ENCODE measurements at regions not wholly inside any gene's neighbourhood (a gene's known extent, or its start where the extent isn't known, plus 50 kb on each side); places are given as distances from the start of the nearest gene placed in this dataset.

DNA sequence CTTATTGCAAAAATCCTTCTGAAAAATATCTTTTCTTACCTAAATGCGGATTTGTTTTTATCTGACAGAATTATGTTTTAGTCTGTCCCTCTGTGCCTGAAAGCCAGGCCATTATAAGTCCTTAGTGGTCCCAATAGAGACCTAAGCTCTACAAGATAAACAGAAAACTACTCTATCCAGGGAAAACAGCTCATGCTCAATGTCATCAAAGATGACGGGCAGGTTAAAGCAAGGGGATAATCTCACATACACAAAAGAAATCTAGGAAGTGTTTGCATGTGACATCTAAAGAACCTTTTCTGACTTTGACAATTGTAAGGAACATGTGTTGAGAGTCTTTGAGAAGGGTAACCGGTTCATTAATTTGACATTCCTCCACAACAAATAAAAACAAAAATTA is 741.1 kb upstream of the ID2 start:
- H3K27ac Mint-ChIP-seq = no peak overlapping the region
- peaks cover 15% of the 10 kb centered on the region for H3K27me3 Mint-ChIP-seq
- H3K9me3 Mint-ChIP-seq = no peaks in the 10 kb centered on the region
- H3K4me1 Mint-ChIP-seq = no peaks in the 10 kb centered on the region
- ATAC-seq = no peak
- H3K4me3 Mint-ChIP-seq = no peak overlapping the region
- no peaks in the 10 kb centered on the region for H3K36me3 Mint-ChIP-seq

DNA sequence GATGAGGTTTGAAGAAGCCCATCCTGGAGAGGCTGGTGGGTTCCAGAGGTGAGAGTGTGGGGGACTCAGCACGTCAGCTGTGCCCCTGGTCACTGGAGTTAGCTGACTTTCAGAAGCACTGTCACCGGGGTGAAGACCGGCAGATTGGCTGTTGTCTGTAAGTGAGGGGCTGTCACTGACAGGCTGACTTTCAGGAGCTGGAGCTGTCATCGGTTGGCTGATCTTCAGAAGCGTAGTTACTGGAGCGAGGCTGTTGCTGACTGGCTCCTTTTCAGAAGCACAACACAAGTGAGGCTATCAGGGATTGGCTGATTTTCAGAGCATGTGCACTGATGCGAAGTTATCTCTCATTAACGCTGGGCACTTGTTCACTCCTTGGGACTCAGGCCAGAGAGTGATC is 738.4 kb upstream of the ID2 start:
- Mint-ChIP-seq H3K27me3 (peaks cover 5% of the 10 kb centered on the region), H3K9me3 (no peaks in the 10 kb centered on the region), H3K4me3 (no peak overlapping the region), H3K4me1 (no peaks in the 10 kb centered on the region), H3K36me3 (no peaks in the 10 kb centered on the region), H3K27ac (no peak overlapping the region)
- ATAC-seq = no peak

DNA sequence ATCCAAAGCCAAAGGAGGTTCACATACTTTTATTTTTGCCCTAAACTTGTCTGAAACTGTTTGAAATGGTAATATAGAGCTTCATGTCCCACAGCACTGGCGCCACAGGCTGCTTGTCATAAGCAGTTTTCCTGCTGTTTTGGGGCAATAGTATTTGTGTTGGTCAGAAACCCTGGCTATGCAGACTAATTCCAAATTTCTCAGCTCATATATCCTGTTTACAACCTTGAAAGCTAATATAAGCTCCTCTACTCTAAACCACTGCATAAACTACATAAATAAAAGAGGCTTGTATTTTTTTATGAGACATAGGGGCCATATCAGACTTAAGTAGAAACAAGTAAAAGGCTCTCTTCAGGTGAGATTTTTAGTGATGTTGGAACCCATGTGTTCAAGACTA is 736.8 kb upstream of the ID2 start:
- no peaks in the 10 kb centered on the region for H3K27me3 Mint-ChIP-seq
- no peaks in the 10 kb centered on the region for H3K9me3 Mint-ChIP-seq
- no peak overlapping the region for H3K4me3 Mint-ChIP-seq
- H3K27ac Mint-ChIP-seq = no peak overlapping the region
- H3K36me3 Mint-ChIP-seq = no peaks in the 10 kb centered on the region
- no peak for ATAC-seq
- no peaks in the 10 kb centered on the region for H3K4me1 Mint-ChIP-seq

DNA sequence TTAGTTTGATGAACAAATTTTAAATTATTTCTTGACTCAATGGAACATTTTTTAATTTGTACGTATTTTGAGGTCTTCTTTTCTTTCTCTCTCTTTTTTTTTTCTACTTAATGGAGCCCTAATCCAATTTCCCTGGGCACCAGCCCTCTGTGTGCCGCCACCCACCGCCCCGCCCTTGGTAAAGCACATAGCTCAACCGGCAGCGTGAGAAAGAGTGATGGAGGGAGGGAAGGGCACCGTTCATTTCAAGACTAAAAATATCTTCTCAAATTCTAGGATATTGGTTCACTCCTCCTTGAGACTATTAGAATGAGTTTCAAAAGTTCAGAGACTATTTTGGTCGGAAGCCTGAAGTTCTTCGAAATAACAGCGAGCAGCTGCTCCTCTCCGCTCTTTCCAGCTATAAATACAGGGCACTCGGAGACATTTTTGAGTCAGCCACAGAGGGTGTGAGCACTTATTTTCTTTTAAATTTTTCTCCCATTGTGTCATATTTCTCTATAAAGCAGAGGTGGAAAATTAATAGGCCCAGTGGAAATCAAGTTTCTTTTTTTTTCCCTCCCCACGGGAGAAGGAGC is 731.7 kb upstream of the ID2 start:
- H3K36me3 Mint-ChIP-seq = no peaks in the 10 kb centered on the region
- no peaks in the 10 kb centered on the region for H3K9me3 Mint-ChIP-seq
- peaks cover 9% of the 10 kb centered on the region for H3K27me3 Mint-ChIP-seq
- no peak for ATAC-seq
- no peak overlapping the region for H3K4me3 Mint-ChIP-seq
- no peak overlapping the region for H3K27ac Mint-ChIP-seq
- no peaks in the 10 kb centered on the region for H3K4me1 Mint-ChIP-seq

DNA sequence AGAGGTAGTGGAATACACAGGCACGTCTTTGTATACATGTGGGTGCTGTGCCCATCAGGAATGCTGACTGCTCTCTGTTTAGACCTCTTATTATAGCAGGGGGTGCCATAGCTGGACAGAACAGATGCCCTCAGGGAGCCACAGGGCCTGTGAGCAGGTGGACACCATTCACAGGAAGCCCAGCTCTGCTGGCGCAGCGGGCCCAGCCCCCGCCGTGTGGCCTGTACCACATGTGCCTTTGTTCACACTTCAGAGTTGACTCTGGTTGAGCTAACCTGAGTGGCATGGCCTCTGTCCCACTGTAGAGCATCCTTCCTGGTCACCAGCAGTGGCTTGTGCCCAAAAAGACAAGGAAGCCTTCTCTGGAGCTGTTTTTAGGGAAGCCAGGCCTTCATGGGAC is 730.9 kb upstream of the ID2 start:
- Mint-ChIP-seq H3K4me3 (no peak overlapping the region), H3K4me1 (no peaks in the 10 kb centered on the region), H3K9me3 (no peaks in the 10 kb centered on the region), H3K36me3 (no peaks in the 10 kb centered on the region), H3K27me3 (peaks cover 17% of the 10 kb centered on the region), H3K27ac (no peak overlapping the region)
- no peak for ATAC-seq

DNA sequence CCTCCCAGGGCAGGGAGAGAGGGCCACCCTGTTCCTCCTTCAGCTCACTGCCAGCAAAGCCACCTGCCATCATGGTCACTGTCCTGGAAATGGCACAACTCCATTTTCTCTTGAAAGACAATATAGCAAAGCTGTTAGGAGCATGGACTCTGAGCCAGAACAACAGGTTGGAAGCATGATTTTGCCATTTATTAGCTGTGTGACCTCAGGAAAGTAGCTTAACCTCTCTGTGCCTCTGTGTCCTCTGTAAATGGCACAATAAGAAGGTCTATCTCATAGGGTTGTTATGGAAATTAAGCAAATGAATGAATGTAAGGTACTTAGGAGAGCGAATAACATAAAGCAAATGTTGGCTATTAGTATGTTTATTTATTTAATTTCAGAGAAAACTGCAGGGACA is 730.4 kb upstream of the ID2 start:
- no peaks in the 10 kb centered on the region for H3K36me3 Mint-ChIP-seq
- H3K4me1 Mint-ChIP-seq = no peaks in the 10 kb centered on the region
- no peak overlapping the region for H3K4me3 Mint-ChIP-seq
- no peak overlapping the region for H3K27ac Mint-ChIP-seq
- ATAC-seq = no peak
- no peaks in the 10 kb centered on the region for H3K9me3 Mint-ChIP-seq
- peaks cover 19% of the 10 kb centered on the region for H3K27me3 Mint-ChIP-seq

DNA sequence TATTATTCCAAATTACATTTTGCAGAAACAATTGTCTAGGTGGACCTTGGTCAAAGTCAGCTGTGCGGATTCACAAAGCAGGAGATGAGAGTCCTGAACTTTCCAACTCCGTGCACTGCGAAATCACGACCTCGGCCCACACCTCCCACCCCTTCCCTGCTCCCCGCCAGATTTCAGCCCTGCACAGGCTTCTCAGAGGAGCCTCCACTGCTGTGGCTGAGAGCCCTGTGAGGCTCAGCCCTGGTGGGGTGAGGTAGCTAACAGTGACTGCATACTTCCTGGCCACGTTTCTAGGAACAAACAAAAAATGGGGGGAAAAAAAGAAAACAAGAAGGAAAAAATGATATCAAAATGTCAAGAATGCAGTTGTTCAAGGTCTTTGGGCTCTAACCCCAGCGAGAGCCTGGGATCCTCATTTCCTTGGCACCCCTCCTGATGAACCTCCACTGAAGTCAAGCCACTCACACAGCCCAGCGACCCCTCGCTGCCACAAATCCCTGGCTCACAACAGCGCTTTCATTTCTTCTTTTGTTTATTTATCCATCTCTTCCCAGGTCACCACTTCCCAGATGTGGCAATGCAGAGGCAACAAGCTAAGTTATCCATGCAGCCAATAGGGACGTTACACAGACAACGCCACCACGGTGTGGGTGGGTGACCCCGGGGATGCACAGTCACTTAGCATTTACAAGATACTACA is 729.7 kb upstream of the ID2 start:
- Mint-ChIP-seq H3K4me3 (no peak overlapping the region), H3K9me3 (no peaks in the 10 kb centered on the region), H3K27ac (no peak overlapping the region), H3K36me3 (no peaks in the 10 kb centered on the region), H3K27me3 (peaks cover 27% of the 10 kb centered on the region), H3K4me1 (no peaks in the 10 kb centered on the region)
- no peak for ATAC-seq

DNA sequence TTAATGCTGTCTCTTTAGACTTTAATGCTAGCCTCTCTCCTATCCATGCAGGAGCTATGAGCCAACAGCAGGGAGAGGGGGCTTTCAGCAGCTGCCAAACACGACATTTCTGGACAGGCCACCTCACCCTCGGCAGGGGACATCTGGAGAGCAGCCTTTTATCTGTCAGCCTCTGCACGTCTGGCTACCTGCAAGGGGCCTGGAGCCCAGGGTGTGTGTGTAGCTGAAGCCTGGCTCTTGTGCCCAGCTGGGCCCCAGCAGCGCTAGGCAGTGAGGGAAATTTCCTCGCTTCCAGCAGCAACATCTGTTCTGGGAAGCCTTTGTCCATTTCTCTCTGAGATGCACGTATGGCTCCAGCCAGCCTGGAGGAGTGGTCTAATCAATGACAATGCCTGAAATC is 728.7 kb upstream of the ID2 start:
- Mint-ChIP-seq H3K9me3 (no peaks in the 10 kb centered on the region), H3K27ac (no peak overlapping the region), H3K4me3 (no peak overlapping the region), H3K27me3 (peaks cover 31% of the 10 kb centered on the region), H3K36me3 (no peaks in the 10 kb centered on the region), H3K4me1 (no peaks in the 10 kb centered on the region)
- ATAC-seq = no peak

DNA sequence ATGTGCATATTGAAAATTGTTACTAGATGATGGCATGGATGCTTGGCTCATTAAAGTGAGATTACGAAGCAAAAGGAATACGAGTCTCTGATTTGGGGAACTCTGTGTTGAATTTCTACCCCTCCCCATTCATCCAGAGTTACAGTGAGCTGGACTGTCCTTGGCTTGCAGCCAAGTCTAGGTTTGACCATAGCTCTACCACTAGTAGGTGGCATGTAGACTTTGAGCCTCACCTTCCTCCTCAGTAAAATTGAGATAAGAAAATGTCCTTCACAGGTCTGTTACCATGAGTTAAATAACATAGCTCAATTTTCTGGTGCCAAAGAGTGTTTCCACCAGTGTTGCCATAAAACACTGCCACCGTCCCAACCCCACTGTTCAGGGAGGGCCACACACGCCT is 727.6 kb upstream of the ID2 start:
- ATAC-seq = no peak
- Mint-ChIP-seq H3K36me3 (no peaks in the 10 kb centered on the region), H3K4me3 (no peak overlapping the region)

DNA sequence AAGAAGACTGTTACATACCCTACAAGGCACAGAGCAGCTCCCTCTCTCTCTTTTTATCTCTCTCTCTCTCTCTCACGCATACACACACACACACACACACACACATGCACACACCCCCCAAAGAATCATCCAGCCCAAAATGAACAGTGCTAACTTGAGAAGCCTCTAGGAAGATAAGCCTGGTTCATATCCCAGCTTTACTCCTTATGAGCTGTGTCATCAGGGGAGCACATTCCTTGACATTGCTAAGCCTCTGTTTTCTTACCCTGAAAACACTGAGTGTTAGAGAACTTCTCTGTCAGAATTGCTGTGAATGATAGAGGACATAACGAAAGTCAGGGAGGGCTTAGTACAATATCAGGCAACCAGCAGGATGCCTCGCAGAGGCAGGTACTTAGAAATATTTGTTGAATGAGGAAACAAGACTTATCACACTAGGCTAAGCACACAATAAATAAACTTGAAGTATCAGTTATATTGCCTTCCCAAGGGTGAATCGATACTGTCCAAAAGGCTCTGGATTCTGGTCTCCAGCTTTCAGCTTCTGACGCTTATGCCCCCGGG is 725.6 kb upstream of the ID2 start:
- Mint-ChIP-seq H3K9me3 (no peaks in the 10 kb centered on the region), H3K27me3 (peaks cover 31% of the 10 kb centered on the region), H3K4me3 (no peak overlapping the region), H3K27ac (no peak overlapping the region), H3K4me1 (no peaks in the 10 kb centered on the region), H3K36me3 (no peaks in the 10 kb centered on the region)
- no peak for ATAC-seq

More for the DNA sequence above, 727.6 kb upstream of the ID2 start:
- Mint-ChIP-seq H3K27ac (no peak overlapping the region), H3K27me3 (peaks cover 31% of the 10 kb centered on the region), H3K4me1 (no peaks in the 10 kb centered on the region), H3K9me3 (no peaks in the 10 kb centered on the region)

DNA sequence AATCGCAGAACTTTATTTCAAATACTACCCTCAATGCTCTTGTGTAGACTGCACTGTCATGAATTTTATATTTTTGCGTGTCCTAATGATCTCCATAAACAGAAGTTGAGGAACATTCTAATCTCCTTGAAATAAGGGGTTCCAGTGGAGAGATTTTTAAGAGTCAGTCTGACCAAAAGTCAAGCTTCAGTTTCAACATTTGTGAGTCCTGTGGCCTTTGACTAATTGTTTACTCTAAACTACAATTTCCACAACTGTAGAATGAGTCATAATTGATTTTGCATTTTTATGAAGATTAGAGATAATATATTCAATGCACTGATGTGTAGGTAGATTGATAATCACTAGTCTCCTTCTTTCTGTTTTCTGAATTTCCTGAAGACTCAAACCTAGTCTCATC is 720.3 kb upstream of the ID2 start:
- no peak overlapping the region for H3K27ac Mint-ChIP-seq
- no peak overlapping the region for H3K4me3 Mint-ChIP-seq
- H3K36me3 Mint-ChIP-seq = no peaks in the 10 kb centered on the region
- no peak for ATAC-seq
- H3K4me1 Mint-ChIP-seq = no peaks in the 10 kb centered on the region
- H3K27me3 Mint-ChIP-seq = peaks cover 28% of the 10 kb centered on the region
- H3K9me3 Mint-ChIP-seq = no peaks in the 10 kb centered on the region

DNA sequence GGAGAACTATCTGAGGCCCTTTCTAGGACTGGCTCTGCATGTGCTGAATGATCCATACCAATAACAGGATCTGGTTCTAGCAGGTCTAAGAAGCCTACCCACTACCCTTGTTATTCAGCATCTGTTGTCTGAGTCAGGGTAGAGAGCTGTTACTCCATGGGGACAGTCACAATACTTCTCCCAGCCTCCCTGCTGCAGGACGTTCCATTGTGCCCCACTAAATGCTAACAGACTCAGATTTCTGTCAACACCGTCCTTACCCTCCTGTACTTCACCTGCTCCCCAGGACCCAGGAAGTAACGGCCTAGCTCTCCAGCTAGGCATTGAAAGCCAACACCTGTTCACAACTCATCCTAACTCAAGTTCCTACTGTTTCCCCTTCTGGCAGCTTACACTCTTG is 719.7 kb upstream of the ID2 start:
- Mint-ChIP-seq H3K36me3 (no peaks in the 10 kb centered on the region), H3K4me1 (no peaks in the 10 kb centered on the region), H3K4me3 (no peak overlapping the region), H3K27ac (no peak overlapping the region), H3K27me3 (peaks cover 28% of the 10 kb centered on the region), H3K9me3 (no peaks in the 10 kb centered on the region)
- ATAC-seq = no peak

DNA sequence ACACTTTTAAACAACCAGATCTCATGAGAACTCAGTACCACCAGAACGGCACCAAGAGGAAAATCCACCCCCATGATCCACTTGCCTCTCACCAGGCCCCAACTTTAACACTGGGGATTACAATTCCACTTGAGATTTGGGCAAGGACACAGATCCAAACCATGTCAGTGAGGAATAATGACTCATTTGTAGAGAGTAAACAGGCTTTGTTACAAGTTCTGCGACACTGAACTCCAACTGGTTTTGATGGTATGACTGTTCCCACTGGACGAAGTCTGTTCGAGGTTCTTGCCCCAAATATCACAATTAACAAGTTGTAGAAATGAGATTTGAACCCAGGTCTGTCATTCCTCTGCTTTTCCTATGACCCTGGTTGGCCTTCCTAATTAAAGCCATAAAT is 718.1 kb upstream of the ID2 start:
- no peaks in the 10 kb centered on the region for H3K9me3 Mint-ChIP-seq
- no peak overlapping the region for H3K27ac Mint-ChIP-seq
- peaks cover 27% of the 10 kb centered on the region for H3K27me3 Mint-ChIP-seq
- no peaks in the 10 kb centered on the region for H3K4me1 Mint-ChIP-seq
- no peak for ATAC-seq
- H3K36me3 Mint-ChIP-seq = no peaks in the 10 kb centered on the region
- H3K4me3 Mint-ChIP-seq = no peak overlapping the region

DNA sequence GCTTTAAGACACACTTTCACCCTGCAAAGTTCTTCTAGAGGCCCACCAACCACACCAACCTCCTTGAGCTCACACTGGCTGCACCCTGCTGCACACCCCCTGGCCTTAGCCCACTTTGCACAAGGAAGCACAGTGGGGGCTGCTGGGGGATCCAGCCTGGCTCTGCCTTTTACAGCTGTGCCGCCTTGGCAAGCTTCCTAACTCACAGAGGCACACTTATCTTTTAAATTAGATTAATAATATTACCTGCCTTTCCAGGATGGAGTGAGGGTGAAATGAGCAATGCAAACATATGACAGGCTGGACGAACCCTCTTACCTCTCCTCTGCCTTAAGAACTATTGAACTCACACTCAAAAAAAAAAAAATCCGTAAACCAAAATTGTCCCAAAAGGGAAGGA is 715.8 kb upstream of the ID2 start:
- Mint-ChIP-seq H3K4me3 (no peak overlapping the region), H3K27me3 (peaks cover 27% of the 10 kb centered on the region), H3K27ac (no peak overlapping the region), H3K4me1 (no peaks in the 10 kb centered on the region), H3K9me3 (no peaks in the 10 kb centered on the region), H3K36me3 (no peaks in the 10 kb centered on the region)
- no peak for ATAC-seq

DNA sequence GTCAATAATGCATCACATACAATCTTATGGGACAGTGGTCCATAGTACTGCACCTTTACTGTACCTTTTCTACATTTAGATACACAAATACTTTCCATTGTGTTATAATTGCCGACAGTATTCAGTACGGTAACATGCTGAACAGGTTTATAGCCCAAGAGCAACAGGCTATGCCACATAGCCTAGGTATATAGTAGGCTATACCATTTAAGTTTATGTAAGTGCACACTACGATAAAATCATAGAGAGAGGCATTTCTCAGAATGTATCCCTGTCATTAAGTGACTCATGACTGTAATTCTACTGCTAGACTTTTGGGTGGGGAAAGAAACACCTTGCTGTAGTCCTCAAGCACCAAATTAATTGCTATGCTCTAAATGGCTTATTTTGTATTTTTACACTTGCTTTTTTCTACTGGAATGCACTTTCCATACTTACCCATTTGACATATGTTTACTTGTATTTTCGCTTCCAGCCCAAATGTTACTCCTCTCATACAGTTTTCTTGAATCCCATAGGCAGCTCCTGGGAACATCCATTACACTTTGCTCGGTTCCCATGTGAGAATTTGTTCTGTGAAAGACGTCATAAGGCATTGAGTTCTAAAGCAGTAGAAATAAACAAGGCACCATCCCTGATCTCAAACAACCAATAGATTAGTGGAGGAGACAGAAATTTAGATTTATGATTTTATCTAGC is 714.0 kb upstream of the ID2 start:
- H3K4me3 Mint-ChIP-seq = no peak overlapping the region
- H3K27ac Mint-ChIP-seq = no peak overlapping the region

More for the DNA sequence above, 714.0 kb upstream of the ID2 start:
- no peaks in the 10 kb centered on the region for H3K36me3 Mint-ChIP-seq
- H3K27me3 Mint-ChIP-seq = peaks cover 27% of the 10 kb centered on the region
- ATAC-seq = no peak
- H3K4me1 Mint-ChIP-seq = no peaks in the 10 kb centered on the region
- no peaks in the 10 kb centered on the region for H3K9me3 Mint-ChIP-seq
